ENCODE measurements at regions not wholly inside any gene's neighbourhood (a gene's known extent, or its start where the extent isn't known, plus 50 kb on each side); places are given as distances from the start of the nearest gene placed in this dataset.
"Not testable (repeated sequence)": the region's sequence is repeated elsewhere in the genome, so short reads cannot be mapped to it uniquely, and the experiment has no call there.

DNA sequence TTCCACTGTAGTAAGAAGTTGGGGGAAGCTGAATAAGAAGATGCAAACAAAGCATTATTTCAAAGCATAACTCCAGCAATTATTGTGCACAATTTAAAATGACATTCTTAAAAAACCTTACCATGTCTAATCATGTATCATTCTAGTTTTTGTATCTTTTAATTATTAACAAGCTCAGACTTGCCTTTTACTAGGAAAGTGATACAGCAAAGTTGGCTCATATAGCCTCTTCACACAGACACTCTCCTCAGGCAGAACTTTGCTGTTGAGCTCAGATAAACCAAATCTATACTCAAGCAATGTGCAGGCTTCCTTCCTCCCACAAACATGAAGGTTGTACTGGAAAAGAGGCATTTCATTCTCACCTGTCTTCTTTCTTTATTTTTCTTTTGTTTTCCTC lies 358.7 kb upstream of the EMCN start:
- no peak overlapping the region for H3K4me3 ChIP-seq (ENCODE audit: low read length)
- no peak for DNase-seq (ENCODE audit: low read depth)
- TF ChIP-seq, protein P1, sequence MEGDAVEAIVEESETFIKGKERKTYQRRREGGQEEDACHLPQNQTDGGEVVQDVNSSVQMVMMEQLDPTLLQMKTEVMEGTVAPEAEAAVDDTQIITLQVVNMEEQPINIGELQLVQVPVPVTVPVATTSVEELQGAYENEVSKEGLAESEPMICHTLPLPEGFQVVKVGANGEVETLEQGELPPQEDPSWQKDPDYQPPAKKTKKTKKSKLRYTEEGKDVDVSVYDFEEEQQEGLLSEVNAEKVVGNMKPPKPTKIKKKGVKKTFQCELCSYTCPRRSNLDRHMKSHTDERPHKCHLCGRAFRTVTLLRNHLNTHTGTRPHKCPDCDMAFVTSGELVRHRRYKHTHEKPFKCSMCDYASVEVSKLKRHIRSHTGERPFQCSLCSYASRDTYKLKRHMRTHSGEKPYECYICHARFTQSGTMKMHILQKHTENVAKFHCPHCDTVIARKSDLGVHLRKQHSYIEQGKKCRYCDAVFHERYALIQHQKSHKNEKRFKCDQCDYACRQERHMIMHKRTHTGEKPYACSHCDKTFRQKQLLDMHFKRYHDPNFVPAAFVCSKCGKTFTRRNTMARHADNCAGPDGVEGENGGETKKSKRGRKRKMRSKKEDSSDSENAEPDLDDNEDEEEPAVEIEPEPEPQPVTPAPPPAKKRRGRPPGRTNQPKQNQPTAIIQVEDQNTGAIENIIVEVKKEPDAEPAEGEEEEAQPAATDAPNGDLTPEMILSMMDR (conservative IDR thresholded peaks at IDR 0.05; ENCODE audit: low read length): no peak

DNA sequence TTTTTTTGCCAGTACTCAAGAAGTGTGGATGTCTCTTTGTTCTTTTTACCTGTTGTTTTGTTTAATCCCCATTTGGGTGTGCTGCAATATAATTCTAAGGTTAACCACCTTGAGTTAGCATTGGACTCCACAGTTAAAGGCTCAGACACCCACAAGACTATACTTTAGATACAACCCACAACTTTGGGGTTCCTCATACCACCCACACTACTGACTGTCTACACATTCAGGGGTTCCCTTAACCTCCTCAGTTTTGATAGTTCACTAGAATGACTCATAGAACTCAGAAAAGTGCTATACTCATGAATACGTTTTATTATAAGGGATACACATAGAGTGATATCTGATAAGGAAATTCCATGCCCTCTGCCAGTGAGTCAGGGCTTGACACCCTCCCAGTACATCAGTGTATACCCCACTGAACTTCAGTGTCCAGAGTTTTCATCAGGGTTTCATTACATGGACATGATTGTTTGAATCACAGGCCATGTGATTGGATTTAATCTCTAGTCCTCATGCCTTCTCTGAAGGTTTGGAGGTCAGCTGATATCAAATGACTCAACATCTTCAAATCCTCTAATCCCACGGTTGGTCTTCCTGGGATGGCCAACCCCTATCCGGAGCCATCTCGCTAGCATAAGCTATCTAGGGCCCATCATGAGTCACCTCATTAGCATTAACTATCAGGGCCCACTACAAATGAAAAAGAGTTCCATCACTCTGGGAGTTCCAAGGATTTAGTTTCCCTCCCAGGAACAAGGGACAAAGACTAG lies 357.7 kb upstream of the EMCN start:
- H3K4me3 ChIP-seq (ENCODE audit: low read length): no peak overlapping the region
- TF ChIP-seq, protein P1 (conservative IDR thresholded peaks at IDR 0.05; ENCODE audit: low read length): no peak
- no peak for DNase-seq (ENCODE audit: low read depth)

DNA sequence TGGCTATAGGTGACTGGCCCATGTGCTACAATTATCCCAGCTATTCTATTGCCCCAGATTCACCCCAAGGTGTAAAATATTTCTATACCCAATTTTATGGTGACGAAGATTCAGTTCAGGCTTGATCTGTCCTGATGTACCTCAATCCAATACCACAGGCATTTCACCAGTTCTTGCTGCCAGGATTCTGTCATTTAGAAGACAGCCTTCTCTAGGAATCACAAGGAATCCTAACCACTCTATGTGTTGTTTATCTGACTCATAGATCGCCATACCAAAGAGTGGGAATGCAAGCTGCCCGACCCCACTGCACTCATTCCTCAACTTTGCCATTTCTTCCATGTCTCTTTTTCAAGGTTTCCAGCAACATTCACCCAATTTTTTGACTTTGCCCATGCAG lies 355.0 kb upstream of the EMCN start:
- no peak overlapping the region for H3K4me3 ChIP-seq (ENCODE audit: low read length)
- TF ChIP-seq, protein P1 (conservative IDR thresholded peaks at IDR 0.05; ENCODE audit: low read length): no peak
- peak; percentile 4 for DNase-seq (ENCODE audit: low read depth)

DNA sequence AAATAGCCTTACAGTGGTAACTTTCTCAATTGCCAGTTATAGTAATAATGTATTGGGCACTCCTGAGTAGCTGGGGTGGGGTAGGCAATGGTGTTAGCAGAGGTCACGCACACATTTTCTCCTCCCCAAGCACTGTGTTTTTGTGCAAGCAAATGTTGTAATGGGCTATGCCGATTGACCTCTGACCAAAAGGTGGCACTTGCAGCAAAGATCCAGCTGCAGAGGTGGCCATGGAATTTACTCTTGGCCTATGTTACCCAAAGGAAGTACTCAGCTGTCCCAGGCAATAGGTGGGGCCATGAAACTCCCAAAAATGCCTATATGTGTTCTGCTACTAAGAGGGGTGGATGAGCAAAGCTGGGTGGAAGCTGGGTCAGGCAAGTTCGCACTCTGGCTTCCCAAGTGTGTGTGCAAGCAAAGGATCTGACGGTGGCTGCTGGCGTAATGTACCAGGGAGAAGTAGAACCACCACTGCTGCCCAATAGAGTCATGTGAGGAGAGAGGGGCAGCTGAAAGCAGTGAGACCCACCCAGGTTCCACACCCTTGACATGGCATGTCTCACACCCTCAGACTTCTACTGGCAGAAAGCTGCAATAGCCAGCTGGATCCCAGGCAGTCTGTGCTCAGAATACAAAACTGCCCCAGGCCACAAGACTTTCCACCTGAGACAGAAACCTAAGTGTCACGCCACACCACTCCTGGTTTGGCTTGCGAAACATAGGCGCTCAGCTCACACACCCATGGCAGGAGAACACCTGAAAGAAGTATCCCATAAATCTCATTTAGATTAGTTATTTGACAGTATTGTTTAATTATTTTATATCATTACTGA lies 353.3 kb upstream of the EMCN start:
- H3K4me3 ChIP-seq (ENCODE audit: low read length): no peak overlapping the region
- no peak for DNase-seq (ENCODE audit: low read depth)
- TF ChIP-seq, protein P1 (conservative IDR thresholded peaks at IDR 0.05; ENCODE audit: low read length): no peak

DNA sequence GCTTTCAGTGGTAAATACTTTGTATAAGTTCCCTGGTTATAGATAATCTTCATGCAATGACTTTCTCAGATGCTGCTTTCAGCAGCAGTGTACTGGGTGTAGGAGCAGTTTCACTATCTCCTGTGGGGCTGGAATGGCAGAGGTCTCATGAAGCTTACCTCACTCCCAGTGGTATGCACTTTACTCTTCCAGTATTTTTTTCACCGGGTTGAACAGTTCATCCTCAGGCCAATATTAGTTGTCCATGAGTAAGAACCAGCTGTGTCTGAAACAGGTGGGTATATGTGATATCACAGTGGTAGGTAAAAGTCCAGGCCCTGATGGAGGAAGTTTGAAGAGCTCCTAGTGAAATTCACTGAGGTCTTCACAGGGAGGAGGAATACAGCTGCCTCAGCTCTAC lies 351.5 kb upstream of the EMCN start:
- TF ChIP-seq, protein P1 (conservative IDR thresholded peaks at IDR 0.05; ENCODE audit: low read length): no peak
- no peak overlapping the region for H3K4me3 ChIP-seq (ENCODE audit: low read length)
- no peak for DNase-seq (ENCODE audit: low read depth)

DNA sequence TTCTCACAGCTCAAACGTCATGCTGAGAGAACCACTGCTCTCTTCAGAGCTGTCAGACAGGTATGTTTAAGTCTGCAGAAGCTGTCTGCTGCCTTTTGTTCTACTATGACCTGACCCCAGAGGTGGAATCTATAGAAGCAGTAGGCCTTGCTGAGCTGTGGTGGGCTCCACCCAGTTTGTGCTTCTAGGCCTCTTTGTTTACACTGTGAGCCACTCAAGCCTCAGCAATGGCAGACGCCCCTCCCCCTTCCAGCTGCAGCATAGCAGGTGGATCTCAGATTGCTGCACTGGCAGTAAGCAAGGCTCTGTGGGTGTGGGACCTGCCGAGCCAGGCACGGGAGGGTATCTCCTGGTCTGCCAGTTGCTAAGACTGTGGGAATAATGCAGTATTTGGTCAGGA lies 350.5 kb upstream of the EMCN start:
- H3K4me3 ChIP-seq (ENCODE audit: low read length); DNase-seq (ENCODE audit: low read depth): not testable (repeated sequence)

DNA sequence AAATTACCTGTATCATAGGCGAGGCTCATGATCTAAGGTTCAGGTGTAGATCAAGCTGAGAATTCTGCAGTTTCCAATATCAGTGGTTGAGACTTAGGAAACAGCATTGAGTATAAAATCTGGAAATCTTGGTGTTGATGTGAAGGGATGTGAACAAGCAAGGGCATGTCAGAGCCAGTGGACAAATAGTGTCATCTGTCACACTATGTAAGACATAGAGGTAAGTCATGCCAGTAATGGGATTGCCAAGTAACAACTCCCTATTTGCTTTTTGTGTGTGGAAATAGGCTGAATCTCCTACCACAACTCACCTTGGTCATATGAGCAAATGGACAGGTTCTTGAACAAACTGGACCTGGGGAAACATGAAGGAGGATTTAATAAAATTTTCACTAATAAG lies 334.5 kb upstream of the EMCN start:
- TF ChIP-seq, protein P1 (conservative IDR thresholded peaks at IDR 0.05; ENCODE audit: low read length): no peak
- no peak for DNase-seq (ENCODE audit: low read depth)

More for the DNA sequence above, 334.5 kb upstream of the EMCN start:
- no peak overlapping the region for H3K4me3 ChIP-seq (ENCODE audit: low read length)
